ENCODE measurements at regions not wholly inside any gene's neighbourhood (a gene's known extent, or its start where the extent isn't known, plus 50 kb on each side); places are given as distances from the start of the nearest gene placed in this dataset.

- no peak for ATAC-seq
These were observed 589.3 kb downstream of the INSC start for GRCh38 chr11:15704064-15704463.

GRCh38 chr11:15704556-15704955, 589.8 kb downstream of the INSC start:
- Histone ChIP-seq H3K79me2 (ENCODE audit: low read length) (no peaks in the 10 kb centered on the region), H3K27ac (ENCODE audit: low read length) (no peak overlapping the region), H3K9ac (ENCODE audit: low read length) (no peak overlapping the region), H3K36me3 (ENCODE audit: low read depth, low read length) (no peaks in the 10 kb centered on the region), H3F3A (ENCODE audit: low read length, unreplicated experiment) (no peaks in the 10 kb centered on the region), H4K20me1 (ENCODE audit: low read length) (no peaks in the 10 kb centered on the region), H3K4me1 (ENCODE audit: insufficient read depth, low read length) (no peaks in the 10 kb centered on the region), H3K27me3 (ENCODE audit: low read length) (no peaks in the 10 kb centered on the region), H3K9me2 (replicated peaks; ENCODE audit: low read length) (no peaks in the 10 kb centered on the region), H2AFZ (ENCODE audit: low read length) (no peak overlapping the region), H3K9me3 (ENCODE audit: low read length) (peaks cover 4% of the 10 kb centered on the region; the same call in 1 of the 2 replicates), H3K4me3 (ENCODE audit: low read length) (no peak overlapping the region), H3K4me2 (ENCODE audit: low read length) (no peak overlapping the region)
- ChIA-PET POLR2A (ENCODE audit: unreplicated experiment) (no interaction called here), CTCF (no interaction called here)
- DNase-seq (no peak), ATAC-seq (no peak)
- TF ChIP-seq CTCF (conservative IDR thresholded peaks at IDR 0.05; ENCODE audit: low read depth, low read length), result no peak
- no peak for TF ChIP-seq EZH2phosphoT487 (IDR thresholded peaks at IDR 0.05; ENCODE audit: borderline replicate concordance, low read length)
- TF ChIP-seq EZH2 (IDR thresholded peaks at IDR 0.05; ENCODE audit: low read length, unreplicated experiment), result no peak
- BruUV-seq (replicated peaks), result no TSS peak
- intact Hi-C loops (cut with micrococcal nuclease), result no loop called here

More at GRCh38 chr11:15704064-15704463, 589.3 kb downstream of the INSC start:
- POLR2A ChIA-PET (ENCODE audit: unreplicated experiment), result no interaction called here
- Histone ChIP-seq H3K9me2 (replicated peaks; ENCODE audit: low read length) (no peaks in the 10 kb centered on the region), H3K36me3 (ENCODE audit: low read depth, low read length) (no peaks in the 10 kb centered on the region), H3K4me2 (ENCODE audit: low read length) (no peak overlapping the region), H3K9ac (ENCODE audit: low read length) (no peak overlapping the region), H3K4me1 (ENCODE audit: insufficient read depth, low read length) (no peaks in the 10 kb centered on the region), H4K20me1 (ENCODE audit: low read length) (no peaks in the 10 kb centered on the region), H2AFZ (ENCODE audit: low read length) (no peak overlapping the region), H3K79me2 (ENCODE audit: low read length) (no peaks in the 10 kb centered on the region), H3F3A (ENCODE audit: low read length, unreplicated experiment) (no peaks in the 10 kb centered on the region), H3K9me3 (ENCODE audit: low read length) (peaks cover 4% of the 10 kb centered on the region; the same call in 1 of the 2 replicates), H3K4me3 (ENCODE audit: low read length) (no peak overlapping the region), H3K27ac (ENCODE audit: low read length) (no peak overlapping the region), H3K27me3 (ENCODE audit: low read length) (no peaks in the 10 kb centered on the region)
- intact Hi-C loops (cut with micrococcal nuclease), result no loop called here
- no TSS peak for BruUV-seq (replicated peaks)
- CTCF ChIA-PET, result no interaction called here
- TF ChIP-seq CTCF (conservative IDR thresholded peaks at IDR 0.05; ENCODE audit: low read depth, low read length), result no peak
- TF ChIP-seq EZH2 (IDR thresholded peaks at IDR 0.05; ENCODE audit: low read length, unreplicated experiment), result no peak
- no peak for TF ChIP-seq EZH2phosphoT487 (IDR thresholded peaks at IDR 0.05; ENCODE audit: borderline replicate concordance, low read length)
- DNase-seq, result no peak

GRCh38 chr11:15705891-15706290, 591.2 kb downstream of the INSC start:
- no peak overlapping the region for H3K27ac ChIP-seq (ENCODE audit: low read length)
- no peaks in the 10 kb centered on the region for H3K79me2 ChIP-seq (ENCODE audit: low read length)
- no TSS peak for BruUV-seq (replicated peaks)
- intact Hi-C loops (cut with micrococcal nuclease), result no loop called here
- no peaks in the 10 kb centered on the region for H3K4me1 ChIP-seq (ENCODE audit: insufficient read depth, low read length)
- TF ChIP-seq EZH2phosphoT487 (IDR thresholded peaks at IDR 0.05; ENCODE audit: borderline replicate concordance, low read length), result no peak
- TF ChIP-seq EZH2 (IDR thresholded peaks at IDR 0.05; ENCODE audit: low read length, unreplicated experiment), result no peak
- H3K9ac ChIP-seq (ENCODE audit: low read length), result no peak overlapping the region
- H3K4me3 ChIP-seq (ENCODE audit: low read length), result no peak overlapping the region
- H3K27me3 ChIP-seq (ENCODE audit: low read length), result no peaks in the 10 kb centered on the region
- ChIA-PET CTCF (no interaction called here), POLR2A (ENCODE audit: unreplicated experiment) (no interaction called here)
- H2AFZ ChIP-seq (ENCODE audit: low read length), result no peak overlapping the region
- peaks cover 4% of the 10 kb centered on the region; the same call in 1 of the 2 replicates for H3K9me3 ChIP-seq (ENCODE audit: low read length)
- H3K4me2 ChIP-seq (ENCODE audit: low read length), result no peak overlapping the region
- H4K20me1 ChIP-seq (ENCODE audit: low read length), result no peaks in the 10 kb centered on the region
- DNase-seq (no peak), ATAC-seq (no peak)
- no peaks in the 10 kb centered on the region for H3K36me3 ChIP-seq (ENCODE audit: low read depth, low read length)
- H3K9me2 ChIP-seq (replicated peaks; ENCODE audit: low read length), result no peaks in the 10 kb centered on the region
- H3F3A ChIP-seq (ENCODE audit: low read length, unreplicated experiment), result no peaks in the 10 kb centered on the region
